ENCODE measurements at regions not wholly inside any gene's neighbourhood (a gene's known extent, or its start where the extent isn't known, plus 50 kb on each side); places are given as distances from the start of the nearest gene placed in this dataset.

DNA sequence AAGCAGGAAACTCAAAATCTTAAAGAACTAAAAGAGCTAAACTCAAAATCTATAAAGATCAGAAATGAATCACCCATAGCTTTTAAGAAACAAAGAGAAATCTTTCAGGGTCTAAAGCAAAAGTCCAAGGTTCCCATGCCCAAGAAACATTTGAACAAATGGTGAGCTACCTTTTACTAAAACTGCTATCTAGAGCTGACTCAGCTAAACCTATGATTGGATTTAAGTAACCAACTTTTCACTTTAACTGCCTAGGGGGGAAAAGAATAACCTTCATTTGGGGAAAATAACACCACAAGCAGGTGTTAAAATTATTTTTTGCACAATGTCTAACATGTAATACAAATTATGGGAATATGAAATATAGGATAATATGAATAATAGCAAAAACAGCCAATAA, 328.4 kb downstream of the PHF14 start:
- no peak for TF ChIP-seq POLR2A (IDR thresholded peaks at IDR 0.05)
- TF ChIP-seq, protein P1, sequence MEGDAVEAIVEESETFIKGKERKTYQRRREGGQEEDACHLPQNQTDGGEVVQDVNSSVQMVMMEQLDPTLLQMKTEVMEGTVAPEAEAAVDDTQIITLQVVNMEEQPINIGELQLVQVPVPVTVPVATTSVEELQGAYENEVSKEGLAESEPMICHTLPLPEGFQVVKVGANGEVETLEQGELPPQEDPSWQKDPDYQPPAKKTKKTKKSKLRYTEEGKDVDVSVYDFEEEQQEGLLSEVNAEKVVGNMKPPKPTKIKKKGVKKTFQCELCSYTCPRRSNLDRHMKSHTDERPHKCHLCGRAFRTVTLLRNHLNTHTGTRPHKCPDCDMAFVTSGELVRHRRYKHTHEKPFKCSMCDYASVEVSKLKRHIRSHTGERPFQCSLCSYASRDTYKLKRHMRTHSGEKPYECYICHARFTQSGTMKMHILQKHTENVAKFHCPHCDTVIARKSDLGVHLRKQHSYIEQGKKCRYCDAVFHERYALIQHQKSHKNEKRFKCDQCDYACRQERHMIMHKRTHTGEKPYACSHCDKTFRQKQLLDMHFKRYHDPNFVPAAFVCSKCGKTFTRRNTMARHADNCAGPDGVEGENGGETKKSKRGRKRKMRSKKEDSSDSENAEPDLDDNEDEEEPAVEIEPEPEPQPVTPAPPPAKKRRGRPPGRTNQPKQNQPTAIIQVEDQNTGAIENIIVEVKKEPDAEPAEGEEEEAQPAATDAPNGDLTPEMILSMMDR (IDR thresholded peaks at IDR 0.05): no peak
- Histone ChIP-seq H3K27ac (no peak overlapping the region), H3K27me3 (no peaks in the 10 kb centered on the region), H3K4me3 (no peak overlapping the region), H3K9me3 (replicated peaks in 1 of 3) (no peaks in the 10 kb centered on the region), H3K36me3 (replicated peaks in 1 of 2) (no peaks in the 10 kb centered on the region), H3K4me1 (replicated peaks in 1 of 2) (no peaks in the 10 kb centered on the region)
- intact Hi-C loops (cut with DNase I): no loop called here
- DNase-seq: no peak

DNA sequence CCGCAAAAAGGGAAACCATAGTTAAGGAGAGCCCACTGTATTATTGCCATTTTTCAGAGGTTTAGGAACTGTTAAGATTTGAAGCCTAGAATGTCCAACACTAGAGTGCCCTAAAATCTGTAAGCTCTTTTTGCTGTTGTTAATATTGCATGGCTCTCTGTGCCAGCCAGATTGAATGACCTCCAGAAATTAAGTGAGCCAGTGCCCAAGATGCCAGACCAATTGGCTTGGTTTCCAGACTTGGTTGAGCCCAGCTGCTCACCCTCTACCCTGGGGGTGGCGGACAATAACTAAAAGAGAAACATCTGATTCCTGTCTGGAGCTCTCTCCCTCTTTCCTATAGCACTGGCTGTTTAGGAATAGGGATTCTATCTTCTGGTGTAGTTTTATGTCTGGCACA, 340.1 kb downstream of the PHF14 start:
- Histone ChIP-seq H3K4me3 (no peak overlapping the region), H3K27ac (no peak overlapping the region), H3K9me3 (replicated peaks in 1 of 3) (no peaks in the 10 kb centered on the region), H3K36me3 (replicated peaks in 1 of 2) (no peaks in the 10 kb centered on the region), H3K27me3 (no peaks in the 10 kb centered on the region), H3K4me1 (replicated peaks in 1 of 2) (no peaks in the 10 kb centered on the region)
- intact Hi-C loops (cut with DNase I): no loop called here
- TF ChIP-seq, protein P1 (IDR thresholded peaks at IDR 0.05): no peak
- TF ChIP-seq POLR2A (IDR thresholded peaks at IDR 0.05): no peak
- 84 to 96% (median 86%) methylated on average over 2 of the region's 2 CpGs for WGBS, 4 donors
- no peak for DNase-seq

DNA sequence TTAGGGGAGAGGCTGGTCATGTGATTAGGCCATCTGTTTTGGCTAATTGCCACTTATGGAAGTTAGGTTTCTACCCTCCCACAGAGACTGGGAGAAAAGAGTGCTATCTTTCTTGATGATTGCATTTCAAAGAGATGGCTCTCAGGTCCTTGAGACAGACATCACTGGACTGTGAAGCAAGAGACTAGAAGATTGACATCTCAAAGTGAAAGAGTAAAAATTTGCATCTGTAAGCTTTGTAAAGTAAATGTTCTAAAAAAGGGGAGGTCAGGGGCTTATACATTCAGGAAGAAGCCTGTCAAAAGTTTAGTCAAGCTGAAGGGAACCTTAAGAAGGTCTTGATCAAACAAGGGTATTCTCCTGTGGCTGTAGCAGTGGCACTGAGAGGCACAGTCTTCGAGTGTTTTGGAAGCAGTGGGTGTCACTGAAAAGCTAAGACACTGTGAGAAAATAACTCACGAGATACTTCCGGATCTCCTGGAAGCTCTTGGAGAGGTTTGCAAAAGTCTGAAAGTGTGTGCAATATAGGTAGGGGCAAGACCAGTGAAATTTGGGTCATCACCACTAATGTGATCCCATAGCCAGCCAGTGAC, 342.1 kb downstream of the PHF14 start:
- intact Hi-C loops (cut with DNase I): no loop called here
- Histone ChIP-seq H3K4me3 (no peak overlapping the region), H3K27me3 (no peaks in the 10 kb centered on the region), H3K4me1 (replicated peaks in 1 of 2) (no peaks in the 10 kb centered on the region), H3K9me3 (replicated peaks in 1 of 3) (no peaks in the 10 kb centered on the region), H3K27ac (no peak overlapping the region), H3K36me3 (replicated peaks in 1 of 2) (no peaks in the 10 kb centered on the region)
- 62 to 87% (median 83%) methylated on average over 3 of the region's 3 CpGs for WGBS, 4 donors
- DNase-seq: no peak
- TF ChIP-seq POLR2A (IDR thresholded peaks at IDR 0.05): no peak
- TF ChIP-seq, protein P1 (IDR thresholded peaks at IDR 0.05): no peak

DNA sequence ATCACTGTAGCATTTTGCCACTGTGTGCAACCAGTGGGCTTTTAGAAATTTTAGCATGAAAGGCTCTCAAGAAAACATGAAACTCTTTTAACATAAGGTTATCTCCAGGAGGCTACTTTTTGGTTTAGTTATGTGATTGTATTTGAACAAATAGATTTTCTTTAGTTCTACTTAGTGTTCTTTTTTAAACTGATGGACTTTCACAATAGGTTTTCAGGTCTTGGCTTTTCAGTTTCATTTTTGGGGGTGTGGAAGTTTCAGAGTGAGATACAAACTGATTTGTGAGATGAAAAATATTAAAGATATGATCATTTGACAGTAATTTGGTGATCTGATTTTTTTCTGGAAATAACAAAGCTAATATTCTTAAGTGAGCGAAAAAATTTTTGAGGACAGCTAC, 344.1 kb downstream of the PHF14 start:
- no peak for DNase-seq
- H3K27me3 ChIP-seq: no peaks in the 10 kb centered on the region
- no peaks in the 10 kb centered on the region for H3K4me1 ChIP-seq (replicated peaks in 1 of 2)
- H3K27ac ChIP-seq: no peak overlapping the region
- no peak for TF ChIP-seq POLR2A (IDR thresholded peaks at IDR 0.05)
- TF ChIP-seq, protein P1 (IDR thresholded peaks at IDR 0.05): no peak
- no peak overlapping the region for H3K4me3 ChIP-seq
- no peaks in the 10 kb centered on the region for H3K36me3 ChIP-seq (replicated peaks in 1 of 2)
- H3K9me3 ChIP-seq (replicated peaks in 1 of 3): no peaks in the 10 kb centered on the region
- intact Hi-C loops (cut with DNase I): no loop called here
- WGBS, 4 donors: 92 to 98% (median 94%) methylated on average over 1 of the region's 1 CpG
